HG03378 (cell line): ENCODE measurements at regions not wholly inside any gene's neighbourhood (a gene's known extent, or its start where the extent isn't known, plus 50 kb on each side); places are given as distances from the start of the nearest gene placed in this dataset.

ENCODE experiments used
- ATAC-seq: cut with Tn5 transposase; IDR thresholded peaks from one replicate; pipeline ENCODE4 v1.9.1; 2021; ENCODE audit warnings: mild to moderate bottlenecking, moderate library complexity; ENCODE audit not compliant: unreplicated experiment

GRCh38 chr17:56648321-56648720 lies 54.8 kb downstream of the NOG start:
- no peak for ATAC-seq

GRCh38 chr17:56648806-56649205 lies 55.3 kb downstream of the NOG start:
- ATAC-seq: no peak

GRCh38 chr17:56652628-56653027 lies 59.1 kb downstream of the NOG start:
- ATAC-seq: no peak

GRCh38 chr17:56653877-56654276 lies 60.4 kb downstream of the NOG start:
- peak; percentile 87 for ATAC-seq

GRCh38 chr17:56656701-56657327 lies 63.3 kb downstream of the NOG start:
- no peak for ATAC-seq

- no peak for ATAC-seq
Observed at GRCh38 chr17:56658648-56659047, 65.1 kb downstream of the NOG start.

- ATAC-seq: no peak
Observed at GRCh38 chr17:56659622-56660021, 66.1 kb downstream of the NOG start.

GRCh38 chr17:56661906-56662305 lies 68.4 kb downstream of the NOG start:
- ATAC-seq: no peak

GRCh38 chr17:56665864-56666263 lies 72.4 kb downstream of the NOG start:
- ATAC-seq: no peak

GRCh38 chr17:56667925-56668458 lies 74.5 kb downstream of the NOG start:
- no peak for ATAC-seq

- ATAC-seq: no peak
Observed at GRCh38 chr17:56672195-56672594, 78.7 kb downstream of the NOG start.

- ATAC-seq: no peak
Observed at GRCh38 chr17:56674401-56674925, 81.0 kb downstream of the NOG start.

- no peak for ATAC-seq
Observed at GRCh38 chr17:56675876-56676660, 82.6 kb downstream of the NOG start.

GRCh38 chr17:56676810-56677209 lies 83.3 kb downstream of the NOG start:
- no peak for ATAC-seq

GRCh38 chr17:56678249-56679114 lies 85.0 kb downstream of the NOG start:
- ATAC-seq: no peak

GRCh38 chr17:56679115-56679776 lies 85.7 kb downstream of the NOG start:
- ATAC-seq: no peak

GRCh38 chr17:56679777-56680422 lies 86.4 kb downstream of the NOG start:
- no peak for ATAC-seq

- ATAC-seq: no peak
Observed at GRCh38 chr17:56680676-56681075, 87.2 kb downstream of the NOG start.

GRCh38 chr17:56681561-56682266 lies 88.2 kb downstream of the NOG start:
- ATAC-seq: peak; percentile 66
